GM18868 (cell line): ENCODE measurements at regions not wholly inside any gene's neighbourhood (a gene's known extent, or its start where the extent isn't known, plus 50 kb on each side); places are given as distances from the start of the nearest gene placed in this dataset.
"Not testable (repeated sequence)": the region's sequence is repeated elsewhere in the genome, so short reads cannot be mapped to it uniquely, and the experiment has no call there.

Experiments used
- ATAC-seq: cut with Tn5 transposase; IDR thresholded peaks from one replicate; pipeline ENCODE4 v1.9.1; 2021; ENCODE audit warnings: mild to moderate bottlenecking, moderate library complexity; ENCODE audit not compliant: unreplicated experiment

DNA sequence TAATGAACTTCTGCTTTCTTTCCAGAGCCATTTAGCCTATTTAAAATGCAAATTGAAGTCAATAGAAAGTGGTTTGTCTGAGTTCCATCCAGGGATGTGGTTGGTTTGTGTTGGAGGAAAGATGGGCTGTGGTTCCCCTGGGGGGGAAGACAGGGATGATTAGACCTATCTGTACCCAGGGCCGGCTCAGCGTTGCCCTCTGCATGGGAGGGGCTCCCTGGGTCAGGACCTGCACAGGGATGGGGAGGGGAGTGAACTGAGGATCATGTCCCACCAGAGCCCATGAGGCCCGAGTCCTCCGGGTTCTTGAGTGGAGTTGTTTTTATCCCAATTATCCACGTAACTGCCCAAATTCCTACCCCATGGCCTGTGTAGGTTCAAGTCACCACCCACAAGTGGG is 76.9 kb upstream of the SFSWAP start:
- ATAC-seq, result no peak

DNA sequence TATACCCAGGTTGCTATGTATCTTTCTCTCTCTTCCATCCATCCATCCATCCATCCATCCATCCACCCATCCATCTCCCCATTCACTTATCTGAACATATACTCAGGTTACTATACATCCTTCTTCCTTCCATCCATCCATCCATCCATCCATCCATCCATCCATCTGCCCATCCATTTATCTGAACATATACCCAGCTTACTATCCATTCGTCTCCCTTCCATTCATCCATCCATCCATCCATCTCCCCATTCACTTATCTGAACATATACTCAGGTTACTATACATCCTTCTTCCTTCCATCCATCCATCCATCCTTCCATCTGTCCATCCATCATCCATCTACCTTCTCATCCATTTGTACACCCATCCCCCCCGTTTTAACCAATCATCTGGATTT is 75.9 kb upstream of the SFSWAP start:
- ATAC-seq, result not testable (repeated sequence)

DNA sequence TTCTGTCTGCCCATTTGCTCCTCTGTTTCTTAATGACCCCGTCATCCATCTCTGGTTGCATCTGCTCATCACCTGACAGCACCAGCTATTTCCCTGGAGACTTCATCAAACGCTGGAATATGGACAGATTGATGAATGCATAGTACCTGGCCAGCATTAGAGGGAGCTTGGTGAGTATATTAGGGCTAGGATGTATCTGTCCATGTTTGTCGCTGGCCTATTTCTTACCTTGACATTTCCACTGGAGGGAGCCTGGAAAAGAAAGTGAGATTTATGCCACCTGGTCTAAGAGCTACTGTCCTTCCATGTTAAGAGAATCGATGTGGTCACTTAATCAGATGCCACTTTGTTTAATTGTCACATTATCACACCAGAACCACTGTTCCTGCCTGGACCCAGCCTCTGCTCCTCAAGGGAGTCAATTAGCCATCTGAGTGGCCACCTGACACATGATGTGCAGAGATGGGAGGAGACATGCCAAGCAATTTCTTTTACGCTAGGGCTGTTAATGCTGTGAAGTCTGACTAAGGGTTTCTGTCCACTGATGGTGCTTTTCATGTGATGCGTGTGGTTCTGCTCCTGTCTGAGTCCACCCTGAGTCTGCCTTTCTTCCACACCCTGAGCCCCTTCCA is 75.3 kb upstream of the SFSWAP start:
- no peak for ATAC-seq

DNA sequence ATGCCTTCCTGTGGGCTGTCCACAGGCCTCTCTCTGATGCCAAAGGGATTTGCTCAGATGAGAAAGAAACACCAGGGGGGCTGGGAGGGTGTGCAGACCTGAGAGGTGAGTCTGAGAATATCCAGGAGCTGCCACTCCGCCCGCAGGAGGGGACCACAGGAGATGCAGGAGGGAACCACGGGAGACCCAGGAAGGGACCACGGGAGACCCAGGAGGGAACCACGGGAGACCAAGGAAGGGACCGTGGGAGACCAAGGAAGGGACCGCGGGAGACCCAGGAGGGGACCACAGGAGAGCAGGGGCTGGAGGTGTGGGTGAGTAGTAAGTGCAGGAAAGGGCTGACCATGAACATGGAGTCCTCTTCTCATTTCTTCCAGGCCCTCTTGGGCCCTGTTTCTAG is 74.6 kb upstream of the SFSWAP start:
- no peak for ATAC-seq

DNA sequence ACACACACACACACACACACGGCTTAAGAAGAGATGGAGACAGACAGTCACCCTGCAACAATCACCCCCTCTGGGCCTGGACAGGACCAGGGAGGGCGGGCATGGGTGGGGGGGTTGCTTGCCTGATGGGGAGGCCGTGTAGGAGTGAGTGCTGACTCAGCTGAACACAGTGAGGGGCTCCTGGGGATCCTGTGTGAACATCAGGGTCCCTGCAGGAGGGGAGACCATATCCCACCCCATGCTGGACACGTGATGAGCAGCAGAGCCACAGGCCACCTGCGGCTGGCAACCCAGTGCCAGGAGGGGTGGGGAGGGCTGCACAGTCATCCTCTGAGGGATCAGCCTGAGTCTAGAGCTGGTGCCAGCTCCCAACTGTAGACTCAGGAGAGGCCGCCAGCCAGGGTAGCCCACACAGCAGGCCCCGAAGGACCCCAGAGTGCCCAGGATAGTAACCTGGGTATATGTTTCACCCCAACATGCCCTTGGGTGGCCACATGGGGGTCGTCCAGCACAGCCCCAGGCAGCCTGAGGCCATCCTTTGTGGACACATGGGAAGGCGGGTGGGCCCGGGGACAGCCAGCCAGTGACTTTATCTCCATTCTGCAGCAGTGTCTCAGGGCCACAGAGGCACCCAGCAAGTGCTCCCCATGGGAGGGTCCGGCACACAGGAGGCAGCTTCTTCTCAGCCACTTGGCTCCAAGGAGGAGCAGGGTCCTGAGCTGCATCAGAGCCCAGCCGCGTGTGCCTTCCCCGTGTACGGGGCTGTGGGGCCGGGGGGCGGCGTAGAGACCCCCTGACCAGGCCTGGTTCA is 73.7 kb upstream of the SFSWAP start:
- no peak for ATAC-seq

DNA sequence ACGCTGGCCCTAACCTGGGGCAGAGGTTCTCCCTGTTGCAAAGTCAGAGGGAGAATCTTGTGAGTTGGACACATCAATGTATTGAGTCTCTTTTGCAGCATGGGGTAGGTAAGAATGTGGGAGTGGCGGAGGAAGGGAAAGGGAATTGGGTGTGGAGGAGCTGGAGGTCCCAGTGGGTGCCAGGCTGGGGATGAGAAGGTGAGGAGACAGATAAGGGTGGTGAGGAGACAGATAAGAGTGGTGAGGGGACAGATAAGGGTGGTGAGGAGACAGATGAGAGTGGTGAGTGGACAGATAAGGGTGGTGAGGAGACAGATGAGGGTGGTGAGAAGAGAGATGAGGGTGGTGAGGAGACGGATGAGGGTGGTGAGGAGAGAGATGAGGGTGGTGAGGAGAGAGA is 72.9 kb upstream of the SFSWAP start:
- no peak for ATAC-seq

DNA sequence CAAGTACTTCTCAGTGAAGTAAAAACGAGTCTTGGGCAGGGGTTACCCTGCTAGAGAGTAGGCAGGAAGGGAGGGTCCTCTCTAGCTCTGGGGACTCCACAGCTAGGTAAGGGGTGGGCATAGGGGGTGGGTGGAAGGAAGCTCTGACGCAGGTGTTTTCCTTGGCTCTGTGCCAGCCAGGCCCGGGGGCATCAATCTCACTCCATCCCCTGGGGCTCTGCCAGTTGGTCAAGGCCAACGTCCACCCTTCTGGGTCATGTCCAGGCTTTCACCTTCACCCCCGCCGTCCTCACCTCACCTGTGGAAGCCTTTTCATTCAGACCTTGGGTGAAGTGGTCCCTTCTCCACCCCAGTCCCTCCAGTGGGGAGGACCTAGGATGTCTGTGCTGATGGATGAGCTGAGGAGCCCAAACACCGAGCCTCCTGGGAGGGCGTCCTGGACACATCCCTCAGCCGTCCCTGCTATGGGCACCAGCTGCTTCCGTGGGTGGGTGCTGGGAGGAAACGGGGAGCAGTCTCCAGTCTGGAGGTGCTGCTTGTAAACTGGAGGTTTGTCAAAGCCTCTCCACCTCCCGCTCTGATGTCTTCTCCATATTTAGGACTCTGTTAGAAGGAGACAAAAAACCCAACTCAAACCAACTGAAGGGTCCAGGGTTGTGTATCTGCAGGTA is 71.5 kb upstream of the SFSWAP start:
- no peak for ATAC-seq

DNA sequence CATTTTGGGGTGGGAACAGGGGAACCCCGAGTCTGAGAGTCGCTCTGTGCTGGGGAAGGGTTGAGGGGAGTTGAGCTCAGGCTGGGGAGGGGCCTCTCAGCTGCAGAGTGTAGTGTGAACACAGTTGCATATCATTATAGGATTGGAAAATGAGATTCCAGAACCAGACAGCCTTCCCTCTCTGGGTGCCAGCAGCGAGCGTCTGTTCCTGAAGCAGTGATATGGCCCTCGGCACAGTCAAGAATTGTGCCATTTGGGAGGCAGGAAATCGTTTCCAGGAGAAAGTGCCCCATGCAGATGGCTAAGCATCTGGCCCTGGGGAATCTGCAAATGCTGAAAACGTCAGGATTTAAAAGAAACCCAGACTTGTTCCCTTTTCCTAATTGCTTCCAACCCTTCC is 70.4 kb upstream of the SFSWAP start:
- ATAC-seq, result no peak

DNA sequence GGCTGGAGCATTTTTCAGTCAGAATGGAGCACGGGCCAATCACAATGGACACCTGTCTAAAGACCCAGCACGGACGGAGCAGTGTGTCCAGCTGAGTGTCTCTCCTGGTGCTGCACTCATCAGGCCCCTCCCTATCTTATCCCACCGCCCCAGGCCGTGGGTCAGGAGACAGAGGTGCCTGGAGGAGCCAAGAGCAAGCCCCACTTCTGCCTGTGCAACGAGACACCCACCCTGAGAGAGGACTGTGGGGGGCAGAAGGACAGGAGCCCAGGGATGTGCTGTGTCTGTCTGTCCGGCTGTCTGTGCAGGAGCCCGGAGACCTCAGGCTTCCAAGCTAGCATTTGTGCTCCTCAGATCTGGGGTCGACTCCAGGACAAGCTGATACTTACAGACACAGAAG is 69.6 kb upstream of the SFSWAP start:
- ATAC-seq, result no peak

DNA sequence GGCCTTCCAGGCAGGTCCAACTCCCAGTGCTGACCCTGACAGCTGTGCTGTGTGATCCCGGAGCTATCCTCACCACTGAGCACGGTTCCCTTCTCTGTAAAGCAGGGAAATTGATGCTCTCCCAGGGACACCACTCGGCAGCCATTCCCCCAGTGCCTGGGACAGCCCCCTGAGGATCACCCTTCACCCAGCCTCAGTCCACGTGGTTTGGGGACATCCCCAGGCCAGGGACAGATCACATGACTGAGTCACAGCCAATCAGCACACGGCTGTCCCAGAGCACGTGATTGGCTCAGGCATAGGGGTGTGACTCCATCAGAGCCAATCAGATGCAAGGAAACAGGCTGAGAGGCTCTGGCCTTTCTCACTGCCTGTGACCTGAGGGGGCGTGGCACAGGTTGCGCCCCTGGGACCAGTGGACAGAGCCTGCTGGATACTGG is 68.8 kb upstream of the SFSWAP start:
- ATAC-seq, result no peak

DNA sequence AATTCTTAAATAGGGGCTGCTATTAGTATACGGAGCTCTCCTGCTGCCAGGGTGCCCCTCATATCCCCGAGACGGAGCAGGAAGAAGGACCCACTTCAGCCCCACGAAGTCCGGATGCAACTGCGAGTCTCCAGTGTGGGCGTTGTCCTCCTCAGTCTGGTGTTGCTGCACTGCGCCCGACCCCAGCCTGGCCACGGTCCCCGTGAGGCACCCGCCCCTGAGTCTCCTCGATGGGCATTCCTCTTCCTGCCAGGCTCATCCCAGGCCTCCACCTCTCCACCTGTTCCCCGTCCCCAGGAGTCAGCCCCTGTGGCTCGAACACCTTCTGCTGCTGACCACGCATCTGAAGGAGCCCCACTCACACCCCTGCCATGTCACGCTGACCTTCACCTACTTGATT is 68.1 kb upstream of the SFSWAP start:
- ATAC-seq, result no peak

DNA sequence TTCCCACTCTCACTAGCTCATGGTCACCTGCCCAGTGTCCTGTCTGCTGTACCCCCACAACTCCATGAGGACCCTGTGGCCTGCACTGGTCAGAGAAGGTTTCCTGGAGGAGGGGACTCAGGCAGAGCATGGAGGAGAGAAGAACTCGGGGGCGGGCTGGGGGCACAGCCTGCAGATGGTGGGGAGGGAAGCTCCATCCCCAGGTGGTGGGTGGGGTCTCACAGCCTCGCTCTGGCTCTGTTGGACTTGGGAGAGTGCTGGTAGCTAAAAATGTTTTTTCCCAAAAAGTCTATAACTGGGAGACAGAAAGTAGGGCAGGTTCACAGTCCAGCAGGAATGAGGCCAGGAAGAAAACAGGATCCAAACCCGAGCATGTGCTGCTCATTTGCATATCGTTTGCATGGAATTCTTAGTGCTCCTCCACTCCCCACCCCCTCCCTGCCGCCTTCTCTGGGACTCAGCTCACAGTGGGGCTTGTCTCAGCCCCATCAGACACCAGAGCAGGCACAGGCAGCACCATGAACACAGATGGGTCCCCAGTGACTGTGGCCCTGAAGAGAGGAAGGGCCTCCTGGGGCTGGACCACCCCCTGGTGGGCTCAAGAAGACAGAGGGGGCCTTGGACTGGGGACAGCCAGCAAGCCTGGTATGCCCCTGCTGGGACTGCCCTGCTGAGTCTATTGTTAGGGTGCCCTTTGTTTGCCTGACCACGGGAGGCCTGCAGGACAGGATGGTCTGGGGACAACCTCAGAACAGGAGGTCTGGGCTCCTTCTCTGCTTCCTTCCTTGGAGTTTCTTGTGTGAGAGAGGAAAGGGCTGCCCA is 67.0 kb upstream of the SFSWAP start:
- ATAC-seq, result no peak

DNA sequence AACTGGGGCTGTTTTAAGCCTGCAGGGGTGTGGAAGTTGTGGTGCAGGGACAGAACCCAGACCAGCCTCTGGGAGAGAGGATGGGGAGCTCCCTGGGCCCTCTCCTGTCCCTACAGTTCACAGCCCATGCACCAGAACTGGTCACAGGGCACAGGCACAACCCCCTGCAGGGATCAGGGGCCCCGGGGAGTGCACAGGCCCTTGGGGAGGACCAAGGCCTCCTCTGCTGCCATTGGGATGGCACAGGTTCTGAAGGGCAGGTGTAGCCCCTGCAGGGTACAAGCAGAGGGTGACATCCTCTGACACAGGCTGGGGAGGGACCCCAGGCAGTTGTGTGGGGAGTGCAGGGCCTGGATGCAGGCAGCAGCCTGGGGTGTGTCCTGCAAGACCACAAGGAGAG is 66.4 kb upstream of the SFSWAP start:
- no peak for ATAC-seq

DNA sequence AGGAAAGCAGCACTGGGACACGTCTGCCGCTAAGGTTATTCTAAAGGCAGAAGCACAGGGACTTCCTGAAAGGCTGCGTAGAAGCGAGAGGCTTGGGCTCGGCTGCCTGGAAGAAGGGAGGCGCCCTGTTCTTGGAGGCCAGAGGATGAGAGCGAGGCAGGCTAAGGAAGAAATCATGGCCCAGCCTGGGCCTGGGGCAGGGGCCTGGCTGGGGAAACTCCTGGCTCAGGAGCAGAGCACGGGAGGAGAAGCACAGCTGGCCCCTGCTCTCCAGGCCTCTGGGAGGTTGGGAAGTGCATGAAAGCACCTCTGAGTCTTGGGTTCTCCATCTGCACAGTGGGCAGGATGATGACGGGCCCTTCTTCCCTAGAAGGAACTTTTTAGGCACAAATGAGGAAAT is 66.0 kb upstream of the SFSWAP start:
- ATAC-seq, result not testable (repeated sequence)

DNA sequence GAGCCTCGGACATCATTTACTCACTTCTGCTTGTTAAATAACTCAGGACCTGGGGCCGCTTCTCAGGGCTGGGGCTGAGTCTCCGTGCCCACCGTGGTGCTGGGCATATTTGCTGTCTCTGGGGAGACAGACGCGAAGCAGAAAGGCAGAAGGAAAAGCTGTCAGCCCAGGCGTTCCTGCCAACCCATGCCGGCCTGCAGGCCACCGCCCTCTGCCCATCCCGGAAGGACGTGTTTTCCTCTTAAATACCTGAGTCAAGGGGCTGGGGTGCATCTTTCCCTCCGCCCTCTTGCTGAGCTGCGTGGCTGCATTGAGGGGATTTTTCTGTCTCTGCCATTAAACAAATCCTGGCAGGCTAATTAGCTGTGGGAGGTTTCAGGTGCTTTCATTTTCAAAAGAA is 65.3 kb upstream of the SFSWAP start:
- not testable (repeated sequence) for ATAC-seq

DNA sequence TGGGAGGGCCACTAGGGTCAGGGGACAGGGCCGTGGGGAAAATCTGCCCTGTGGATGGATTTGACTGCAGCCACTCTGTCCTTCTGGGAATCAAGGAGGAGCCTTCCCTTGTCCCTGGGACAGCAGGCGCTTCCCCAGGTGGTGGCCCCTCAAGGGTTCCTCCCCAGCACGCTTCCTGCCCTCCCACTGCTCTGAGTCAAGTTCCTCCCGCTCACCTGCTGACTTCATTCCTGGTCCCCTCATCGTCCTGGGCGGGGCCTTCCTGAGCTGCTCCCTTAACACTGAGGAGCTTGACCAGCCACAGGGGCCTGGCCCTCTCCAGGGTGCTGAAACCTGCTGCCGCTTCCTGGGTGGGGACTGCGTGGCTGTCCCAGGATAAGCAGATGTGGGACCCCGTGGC is 64.4 kb upstream of the SFSWAP start:
- not testable (repeated sequence) for ATAC-seq

DNA sequence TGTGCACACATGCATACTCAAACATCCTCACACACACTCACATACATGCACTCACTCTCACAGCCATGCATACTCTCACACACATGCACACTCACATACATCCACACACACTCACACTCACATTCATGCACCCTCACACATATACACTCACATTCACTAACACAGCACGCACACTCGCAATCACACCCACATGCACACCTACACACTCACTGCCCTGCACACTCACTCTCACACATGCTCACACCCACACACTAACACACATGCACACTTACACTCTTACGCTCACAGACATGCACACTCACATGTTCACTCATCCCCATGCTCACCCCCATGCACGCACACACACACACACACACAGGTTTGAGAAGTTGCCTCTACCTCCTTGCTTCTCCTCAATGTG is 63.2 kb upstream of the SFSWAP start:
- no peak for ATAC-seq

DNA sequence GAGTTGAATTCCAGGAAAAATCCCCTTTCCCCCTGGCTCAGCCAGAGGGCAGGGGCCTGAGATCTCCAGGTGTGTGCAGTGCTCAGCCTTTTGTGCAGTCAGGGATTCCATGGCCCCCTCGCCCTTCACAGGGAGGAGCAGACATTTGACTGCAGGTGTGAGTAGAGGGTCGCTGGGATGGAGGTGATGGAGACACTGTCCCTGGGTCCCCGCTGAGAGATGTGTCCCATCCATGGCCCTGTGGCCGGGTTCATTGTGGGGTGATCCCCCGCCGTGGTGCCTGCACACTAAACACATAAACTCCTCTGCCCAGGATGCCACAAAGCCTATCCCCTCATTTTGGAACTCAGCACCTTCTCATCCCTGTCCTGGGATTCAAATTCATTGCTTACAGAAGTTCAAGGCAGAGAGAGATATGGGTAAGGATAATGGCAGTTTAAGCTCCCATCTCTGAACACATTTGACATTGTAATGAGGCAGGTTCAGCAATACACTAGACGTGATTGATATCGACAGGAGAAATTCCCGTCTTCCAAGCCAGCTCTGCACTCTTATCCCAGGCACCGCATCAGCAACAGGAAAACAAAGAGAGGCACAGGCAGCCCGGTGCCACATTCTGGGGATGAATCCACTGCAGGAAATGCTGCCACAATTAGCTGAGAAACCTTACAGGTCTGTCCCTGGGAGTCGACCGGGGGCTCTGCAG is 55.3 kb upstream of the SFSWAP start:
- not testable (repeated sequence) for ATAC-seq

DNA sequence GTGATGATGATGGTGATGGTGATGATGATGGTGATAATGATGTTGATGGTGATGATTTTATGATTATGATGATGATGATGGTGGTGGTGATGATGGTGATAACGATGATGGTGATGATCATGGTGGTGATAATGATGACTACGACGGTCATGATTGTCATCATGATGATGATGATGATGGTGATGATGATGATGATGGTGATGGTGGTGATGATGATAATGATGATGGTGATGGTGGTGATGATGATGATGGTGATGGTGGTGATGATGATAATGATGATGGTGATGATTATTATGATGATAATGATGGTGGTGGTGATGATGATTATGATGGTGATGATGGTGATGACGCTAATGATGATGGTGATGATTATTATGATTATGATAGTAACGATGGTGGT is 54.1 kb upstream of the SFSWAP start:
- ATAC-seq, result not testable (repeated sequence)

DNA sequence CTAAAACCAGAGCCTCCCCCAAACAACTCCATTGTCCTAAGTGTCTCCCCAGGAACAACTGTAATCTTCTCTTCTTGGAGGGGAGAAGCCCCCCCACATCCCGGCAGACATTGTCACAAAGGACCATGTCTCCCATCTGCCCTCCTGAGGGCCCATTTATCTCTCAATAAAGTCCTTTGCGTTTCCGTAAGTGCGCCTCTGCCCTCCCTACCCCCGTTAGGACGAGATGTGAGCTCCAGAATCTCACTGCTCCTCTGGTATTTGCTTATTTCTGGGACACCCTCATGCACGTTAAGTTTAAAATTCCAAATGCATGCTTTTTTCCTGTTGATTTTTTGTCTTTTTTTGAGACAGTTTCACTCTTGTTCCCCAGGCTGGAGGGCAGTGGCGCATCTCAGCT is 52.3 kb upstream of the SFSWAP start:
- ATAC-seq, result not testable (repeated sequence)

DNA sequence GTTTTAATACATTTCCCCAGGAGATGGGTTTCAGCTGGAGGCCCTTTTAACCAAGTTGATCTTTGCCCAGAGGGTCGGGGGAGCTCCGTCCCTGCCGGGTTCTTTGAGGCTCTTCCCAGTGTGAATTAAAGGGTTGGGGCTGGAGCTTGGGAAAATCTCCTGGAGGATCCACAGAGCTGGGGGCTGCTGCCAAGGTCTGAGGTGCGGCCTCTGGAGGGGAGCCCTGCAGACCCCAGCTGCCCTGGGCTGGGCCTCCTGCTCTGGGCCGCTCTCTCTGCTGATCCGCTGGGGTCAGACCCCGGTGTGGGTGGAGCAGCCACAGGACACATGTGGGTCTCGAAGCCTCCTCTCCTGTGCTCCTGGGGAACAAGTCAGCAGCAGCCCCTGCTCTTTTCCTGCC is 51.4 kb upstream of the SFSWAP start:
- not testable (repeated sequence) for ATAC-seq
